HTR-8/SVneo (cell line): ENCODE measurements at regions not wholly inside any gene's neighbourhood (a gene's known extent, or its start where the extent isn't known, plus 50 kb on each side); places are given as distances from the start of the nearest gene placed in this dataset.
"Not testable (repeated sequence)": the region's sequence is repeated elsewhere in the genome, so short reads cannot be mapped to it uniquely, and the experiment has no call there.

Experiments
- DNase-seq: peaks from one replicate; pipeline ENCODE4 v3.0.0; 2011; ENCODE audit warnings: low spot score, mixed read lengths; ENCODE audit not compliant: insufficient read length
- FAIRE-seq: peaks from 2 replicates; lab custom pipeline; 2011; peaks lifted over from hg19 to GRCh38; lab: Jason Lieb, UNC

GRCh38 chr15:34528055-34528754 lies 55.2 kb downstream of the GOLGA8B start:
- not testable (repeated sequence) for DNase-seq, FAIRE-seq

GRCh38 chr15:34527641-34528040 lies 55.8 kb downstream of the GOLGA8B start:
- DNase-seq, FAIRE-seq: not testable (repeated sequence)

GRCh38 chr15:34523849-34524248 lies 59.6 kb downstream of the GOLGA8B start:
- DNase-seq, FAIRE-seq: not testable (repeated sequence)

GRCh38 chr15:34522601-34523000 lies 60.9 kb downstream of the GOLGA8B start:
- FAIRE-seq, DNase-seq: not testable (repeated sequence)

GRCh38 chr15:34521802-34522485 lies 61.5 kb downstream of the GOLGA8B start:
- DNase-seq, FAIRE-seq: not testable (repeated sequence)

- no peak for FAIRE-seq
Measured at GRCh38 chr15:34520566-34520965, 62.9 kb downstream of the GOLGA8B start.

GRCh38 chr15:34520010-34520409 lies 63.4 kb downstream of the GOLGA8B start:
- FAIRE-seq, DNase-seq: not testable (repeated sequence)

More at GRCh38 chr15:34520566-34520965, 62.9 kb downstream of the GOLGA8B start:
- no peak for DNase-seq

- DNase-seq = peak; percentile 33
- FAIRE-seq = no peak
Measured at GRCh38 chr15:34514251-34514670, 69.2 kb downstream of the GOLGA8B start.

- FAIRE-seq (no peak), DNase-seq (no peak)
Measured at GRCh38 chr15:34512628-34513027, 70.8 kb downstream of the GOLGA8B start.

- FAIRE-seq = no peak
- no peak for DNase-seq
Measured at GRCh38 chr15:34501131-34501530, 63.5 kb upstream of the GOLGA8A start.

GRCh38 chr15:34496207-34496995 lies 58.8 kb upstream of the GOLGA8A start:
- DNase-seq = no peak
- FAIRE-seq = no peak

GRCh38 chr15:34495707-34496106 lies 58.1 kb upstream of the GOLGA8A start:
- not testable (repeated sequence) for DNase-seq, FAIRE-seq

GRCh38 chr15:34494084-34494399 lies 56.4 kb upstream of the GOLGA8A start:
- no peak for DNase-seq
- FAIRE-seq = no peak

- FAIRE-seq (no peak), DNase-seq (no peak)
Measured at GRCh38 chr15:34493001-34493400, 55.4 kb upstream of the GOLGA8A start.

GRCh38 chr15:34491488-34491887 lies 53.9 kb upstream of the GOLGA8A start:
- not testable (repeated sequence) for DNase-seq, FAIRE-seq

GRCh38 chr15:34490417-34491193 lies 53.0 kb upstream of the GOLGA8A start:
- no peak for FAIRE-seq
- no peak for DNase-seq

GRCh38 chr15:34488973-34489959 lies 51.7 kb upstream of the GOLGA8A start:
- peak; percentile 54 for FAIRE-seq
- DNase-seq = not testable (repeated sequence)
